HCT116 (cell line): ENCODE measurements at regions not wholly inside any gene's neighbourhood (a gene's known extent, or its start where the extent isn't known, plus 50 kb on each side); places are given as distances from the start of the nearest gene placed in this dataset.

Experiments used
- ATAC-seq: fragments of 200-7000 bp; cut with Tn5 transposase; 2 replicates; pipeline ENCODE4 v1.9.1; 2020; ENCODE audit warnings: mild to moderate bottlenecking, moderate library complexity
- BruUV-seq: library from RNA; stranded (reverse); fragments of 400-500 nt; replicated peaks from 2 replicates; lab custom pipeline; 2021; lab: Mats Ljungman, UMichigan
- CTCF ChIA-PET: fragments of 300-600 bp; sonication (Branson Sonifier 250); formaldehyde crosslinking; loops from one replicate; lab custom pipeline; 2021; ENCODE audit warnings: antibody characterized with exemption; lab: Charles Lee
- POLR2A ChIA-PET: fragments of 300-600, 350-600 bp; sonication (Branson Sonifier 250); formaldehyde crosslinking; loops from one replicate; lab custom pipeline; 2021; ENCODE audit warnings: antibody characterized with exemption; lab: Charles Lee
- RAD21 ChIA-PET, 2 experiments: fragments of 300-600 bp; sonication (Branson Sonifier 250); formaldehyde crosslinking; loops; one replicate each; lab custom pipeline; 2023; ENCODE audit warnings: low total read pairs in 2 of 2; ENCODE audit not compliant: uncharacterized antibody in 2 of 2, unreplicated experiment in 2 of 2, low non-redundant PET in 1 of 2; lab: Charles Lee
- DNase-seq: peaks from one replicate; pipeline ENCODE4 v3.0.0-alpha.2; 2010; ENCODE audit warnings: low read depth, low spot score
- H2AFZ ChIP-seq: fragments of 200-600 bp; shearing (Covaris generic), sonication (generic); 2 replicates; pipeline ENCODE4 v1.6.1; 2017; ENCODE audit warnings: low read depth, mixed run types, mixed read lengths, antibody characterized with exemption, low read length; ENCODE audit not compliant: poor library complexity, severe bottlenecking
- H3K27ac ChIP-seq: 2 replicates; pipeline ENCODE4 v1.5.1; 2012; ENCODE audit warnings: low read depth, low read length
- H3K27me3 ChIP-seq: fragments of 200-600 bp; sonication (generic); 2 replicates; pipeline ENCODE4 v1.6.1; 2016; ENCODE audit warnings: mixed run types, low read length, mixed read lengths; ENCODE audit not compliant: insufficient read depth
- H3K36me3 ChIP-seq, 2 experiments: fragments of 200-500 bp in 1 of 2; fragments of 200-600 bp in 1 of 2; sonication (Bioruptor generic) in 1 of 2; sonication (generic) in 1 of 2; 2 replicates each; pipeline versions ENCODE4 v1.5.1 to v1.6.1; 2014 to 2016; ENCODE audit warnings: low read length in 2 of 2, inconsistent platforms in 1 of 2, mixed read lengths in 1 of 2, mixed run types in 1 of 2; ENCODE audit not compliant: insufficient read depth in 2 of 2, control insufficient read depth in 1 of 2
- H3K4me1 ChIP-seq, 2 experiments: fragments of 200-600 bp in 1 of 2; sonication (generic) in 1 of 2; 2 replicates each; pipeline versions ENCODE4 v1.5.1 to v1.6.1; 2012 to 2017; ENCODE audit warnings: low read length in 2 of 2, inconsistent platforms in 1 of 2, mild to moderate bottlenecking in 1 of 2, mixed read lengths in 1 of 2, mixed run types in 1 of 2, moderate library complexity in 1 of 2; ENCODE audit not compliant: insufficient read depth in 2 of 2, control insufficient read depth in 1 of 2
- H3K4me2 ChIP-seq: fragments of 200-600 bp; sonication (generic); 2 replicates; pipeline ENCODE4 v1.6.1; 2017; ENCODE audit warnings: mixed run types, low read length, mixed read lengths
- H3K4me3 ChIP-seq, 2 experiments: fragments of 200-600 bp in 1 of 2; sonication (generic) in 1 of 2; replicated peaks in 1 of 2; 2 replicates each; pipeline ENCODE4 v1.5.1; 2011 to 2016; ENCODE audit warnings: low read length in 2 of 2, control low read depth in 1 of 2, low read depth in 1 of 2, mild to moderate bottlenecking in 1 of 2, mixed read lengths in 1 of 2, mixed run types in 1 of 2
- H3K79me2 ChIP-seq: fragments of 200-600 bp; sonication (generic); 2 replicates; pipeline ENCODE4 v1.6.1; 2017; ENCODE audit warnings: mild to moderate bottlenecking, mixed run types, low read length, moderate library complexity, mixed read lengths; ENCODE audit not compliant: insufficient read depth
- H3K9ac ChIP-seq: fragments of 200-600 bp; sonication (generic); 2 replicates; pipeline ENCODE4 v1.6.1; 2016; ENCODE audit warnings: low read length, mixed read lengths
- H3K9me2 ChIP-seq: fragments of 200-600 bp; sonication (generic), shearing (Covaris generic); 2 replicates; pipeline ENCODE4 v1.6.1; 2017; ENCODE audit warnings: mixed run types, mild to moderate bottlenecking, moderate library complexity; ENCODE audit not compliant: insufficient read depth
- H3K9me3 ChIP-seq, 2 experiments: fragments of 200-500 bp in 1 of 2; fragments of 200-600 bp in 1 of 2; sonication (Bioruptor generic) in 1 of 2; sonication (generic) in 1 of 2; 2 replicates each; pipeline ENCODE4 v1.6.1; 2014 to 2017; ENCODE audit warnings: low read length in 2 of 2, mixed read lengths in 2 of 2, inconsistent platforms in 1 of 2, low read depth in 1 of 2, mild to moderate bottlenecking in 1 of 2, mixed run types in 1 of 2, moderate library complexity in 1 of 2; ENCODE audit not compliant: control insufficient read depth in 1 of 2, insufficient read depth in 1 of 2
- H4K20me1 ChIP-seq: fragments of 200-600 bp; sonication (generic), shearing (Covaris generic); 2 replicates; pipeline ENCODE4 v1.6.1; 2017; ENCODE audit warnings: mixed run types, mild to moderate bottlenecking, moderate library complexity; ENCODE audit not compliant: insufficient read depth
- CBX3 ChIP-seq: IDR thresholded peaks from 2 replicates; pipeline ENCODE4 v1.6.1; 2012; ENCODE audit warnings: low read depth
- FOSL1 ChIP-seq: IDR thresholded peaks from 2 replicates; pipeline ENCODE4 v1.6.1; 2012; ENCODE audit warnings: low read depth
- JUND ChIP-seq: IDR thresholded peaks from 2 replicates; pipeline ENCODE4 v1.6.1; 2012
- SP1 ChIP-seq: IDR thresholded peaks from 2 replicates; pipeline ENCODE4 v1.6.1; 2012; ENCODE audit warnings: low read depth
- SRF ChIP-seq: IDR thresholded peaks from 2 replicates; pipeline ENCODE4 v1.6.1; 2012; ENCODE audit warnings: low read depth
- YY1 ChIP-seq: IDR thresholded peaks from 2 replicates; pipeline ENCODE4 v1.6.1; 2011; ENCODE audit warnings: low read length, low read depth, moderate library complexity, mild to moderate bottlenecking; ENCODE audit not compliant: insufficient replicate concordance; ENCODE audit errors: extremely low read depth
- ZNF274 ChIP-seq: fragments of 200-500 bp; sonication (Bioruptor generic); IDR thresholded peaks from 2 replicates; pipeline ENCODE4 v1.6.1; 2014; ENCODE audit warnings: mild to moderate bottlenecking, low read depth, low read length, inconsistent platforms
- intact Hi-C: fragments of 100-400 bp; cut with micrococcal nuclease; formaldehyde crosslinking; loops from 2 replicates; pipeline ENCODE4 v1.10.0; 2022
- TF ChIP-seq, protein P1 (sequence below): IDR thresholded peaks from 2 replicates; pipeline ENCODE4 v1.6.1; 2012

DNA sequence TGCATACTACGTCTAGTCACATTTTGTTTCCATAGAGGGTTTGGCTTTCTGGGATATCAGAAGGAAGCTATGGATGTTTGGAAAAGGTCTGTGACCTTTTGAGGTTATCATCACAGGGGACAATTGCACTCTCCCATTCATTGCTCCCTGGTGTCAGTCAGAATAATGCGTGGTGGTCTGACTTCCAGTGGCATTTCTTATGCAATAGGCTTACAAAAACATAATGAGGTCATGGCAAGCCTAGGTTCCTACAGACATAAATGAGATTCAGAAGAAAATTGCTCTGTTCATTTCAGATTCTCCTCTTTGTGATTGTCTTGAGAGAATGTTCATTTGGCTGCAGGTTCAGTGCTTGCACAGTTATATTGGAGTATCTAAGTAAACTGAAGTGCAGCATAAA lies 54.6 kb downstream of the ARHGAP35 start:
- DNase-seq (no peak), ATAC-seq (no peak)
- peaks cover 2 to 9% of the 10 kb centered on the region in 2 experiments; a peak in 2 of 4 replicates for H3K36me3 ChIP-seq
- no peaks in the 10 kb centered on the region for H3K9me3 ChIP-seq
- no peaks in the 10 kb centered on the region for H3K9me2 ChIP-seq
- H2AFZ ChIP-seq, result no peak overlapping the region
- H3K4me2 ChIP-seq, result peak overlapping the region; percentile 66
- peak overlapping the region in 1 of 2 experiments; percentile 22; a peak in 2 of 4 replicates for H3K4me3 ChIP-seq
- no peaks in the 10 kb centered on the region for H4K20me1 ChIP-seq
- peaks cover 89% of the 10 kb centered on the region for H3K79me2 ChIP-seq
- H3K27ac ChIP-seq, result peak overlapping the region; percentile 47; the same call in 1 of the 2 replicates
- RAD21 ChIA-PET, result no interaction called here
- BruUV-seq, result no TSS peak
- CTCF ChIA-PET, result no interaction called here
- H3K4me1 ChIP-seq, result peaks cover 58 to 77% of the 10 kb centered on the region in 2 experiments
- POLR2A ChIA-PET, result no interaction called here
- TF ChIP-seq SRF (no peak), YY1 (no peak), ZNF274 (no peak), SP1 (no peak), JUND (no peak), CBX3 (no peak)
- TF ChIP-seq, protein P1, sequence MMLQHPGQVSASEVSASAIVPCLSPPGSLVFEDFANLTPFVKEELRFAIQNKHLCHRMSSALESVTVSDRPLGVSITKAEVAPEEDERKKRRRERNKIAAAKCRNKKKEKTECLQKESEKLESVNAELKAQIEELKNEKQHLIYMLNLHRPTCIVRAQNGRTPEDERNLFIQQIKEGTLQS, result no peak
- H3K9ac ChIP-seq, result peak overlapping the region; percentile 28
- intact Hi-C loops, result no loop called here
- no peaks in the 10 kb centered on the region for H3K27me3 ChIP-seq

DNA sequence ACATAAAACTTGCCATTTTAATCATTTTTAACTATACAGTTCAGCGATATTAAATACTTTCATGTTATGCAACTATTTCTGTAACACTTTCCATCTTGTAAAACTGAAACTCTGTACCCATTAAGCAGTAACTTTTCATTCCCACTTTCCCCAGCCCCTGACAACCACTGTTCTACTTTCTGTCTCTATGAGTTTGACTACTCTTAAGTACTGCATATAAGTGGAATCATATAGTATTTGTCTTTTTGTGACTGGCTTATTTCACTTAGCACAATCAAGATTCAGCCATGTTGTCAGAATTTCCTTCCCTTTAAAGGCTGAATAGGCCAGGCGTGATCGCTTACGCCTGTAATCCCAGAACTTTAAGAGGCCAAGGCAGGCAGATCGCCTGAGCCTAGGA lies 56.2 kb downstream of the ARHGAP35 start:
- intact Hi-C loops, result no loop called here
- Histone ChIP-seq H2AFZ (no peak overlapping the region), H3K9me2 (no peaks in the 10 kb centered on the region), H3K4me3 (no peak overlapping the region), H3K4me1 (peaks cover 48 to 68% of the 10 kb centered on the region in 2 experiments), H3K79me2 (peaks cover 91% of the 10 kb centered on the region), H3K27ac (no peak overlapping the region; the same call in 1 of the 2 replicates), H3K27me3 (no peaks in the 10 kb centered on the region), H3K9ac (no peak overlapping the region), H3K4me2 (peak overlapping the region; percentile 0; the same call in 1 of the 2 replicates), H4K20me1 (no peaks in the 10 kb centered on the region), H3K36me3 (peaks cover 2 to 9% of the 10 kb centered on the region in 2 experiments; a peak in 3 of 4 replicates), H3K9me3 (no peaks in the 10 kb centered on the region)
- POLR2A ChIA-PET, result no interaction called here
- ATAC-seq, result no peak
- no TSS peak for BruUV-seq
- no peak for TF ChIP-seq FOSL1
- no peak for DNase-seq
- CTCF ChIA-PET, result no interaction called here
- RAD21 ChIA-PET, result no interaction called here
